PC-9 (cell line): ENCODE measurements at regions not wholly inside any gene's neighbourhood (a gene's known extent, or its start where the extent isn't known, plus 50 kb on each side); places are given as distances from the start of the nearest gene placed in this dataset.

ENCODE experiments used
- BruUV-seq: library from RNA; stranded (reverse); fragments of 400-500 nt; replicated peaks from 2 replicates; lab custom pipeline; 2021; lab: Mats Ljungman, UMichigan
- CTCF ChIA-PET: fragments of 300-600 bp; sonication (Branson Sonifier 250); formaldehyde crosslinking; loops from one replicate; lab custom pipeline; 2022; ENCODE audit warnings: antibody characterized with exemption; lab: Charles Lee
- POLR2A ChIA-PET: fragments of 300-600 bp; sonication (Branson Sonifier 250); formaldehyde crosslinking; loops from one replicate; lab custom pipeline; 2022; ENCODE audit warnings: antibody characterized with exemption; ENCODE audit not compliant: unreplicated experiment; lab: Charles Lee
- DNase-seq, 2 experiments: peaks; one replicate each; pipeline versions ENCODE4 v3.0.0 to v3.0.0-alpha.2; 2015 to 2022; ENCODE audit warnings: mixed read lengths in 1 of 2
- H2AFZ ChIP-seq: fragments of 200-600 bp; sonication (generic); 2 replicates; pipeline ENCODE4 v1.8.1; 2017; ENCODE audit warnings: antibody characterized with exemption
- H3F3A ChIP-seq: fragments of 200-600 bp; sonication (generic); 2 replicates; pipeline ENCODE4 v1.8.1; 2017; ENCODE audit warnings: antibody characterized with exemption, mild to moderate bottlenecking, low read depth; ENCODE audit not compliant: insufficient read depth
- H3K27ac ChIP-seq: fragments of 200-600 bp; sonication (generic); 2 replicates; pipeline ENCODE4 v1.6.1; 2016; ENCODE audit warnings: mixed run types
- H3K27me3 ChIP-seq: fragments of 200-600 bp; sonication (generic); 2 replicates; pipeline ENCODE4 v1.6.1; 2016; ENCODE audit warnings: low read depth, mixed run types; ENCODE audit not compliant: insufficient read depth
- H3K36me3 ChIP-seq: fragments of 200-600 bp; sonication (generic); 2 replicates; pipeline ENCODE4 v1.6.1; 2016; ENCODE audit warnings: low read depth, mixed run types
- H3K4me1 ChIP-seq: fragments of 200-600 bp; sonication (generic); replicated peaks from 2 replicates; pipeline ENCODE4 v1.6.1; 2016; ENCODE audit warnings: mixed run types; ENCODE audit not compliant: insufficient read depth
- H3K4me2 ChIP-seq: fragments of 200-600 bp; sonication (generic); 2 replicates; pipeline ENCODE4 v1.6.1; 2017; ENCODE audit warnings: mixed run types
- H3K4me3 ChIP-seq: fragments of 200-600 bp; sonication (generic); 2 replicates; pipeline ENCODE4 v1.6.1; 2016; ENCODE audit warnings: mixed run types
- H3K79me2 ChIP-seq: fragments of 200-600 bp; sonication (generic); 2 replicates; pipeline ENCODE4 v1.6.1; 2017; ENCODE audit warnings: low read depth, mixed run types
- H3K9me2 ChIP-seq: fragments of 200-600 bp; sonication (generic); 2 replicates; pipeline ENCODE4 v1.8.1; 2017; ENCODE audit warnings: mild to moderate bottlenecking; ENCODE audit not compliant: insufficient read depth
- H3K9me3 ChIP-seq: fragments of 200-600 bp; sonication (generic); 2 replicates; pipeline ENCODE4 v1.8.1; 2016; ENCODE audit warnings: low read depth; ENCODE audit not compliant: insufficient read depth
- H4K20me1 ChIP-seq: fragments of 200-600 bp; sonication (generic); 2 replicates; pipeline ENCODE4 v1.8.1; 2017; ENCODE audit not compliant: insufficient read depth
- CTCF ChIP-seq: fragments of 200-600 bp; sonication (generic); conservative IDR thresholded peaks from 2 replicates; pipeline ENCODE4 v1.6.1; 2017; ENCODE audit warnings: mixed run types, antibody characterized with exemption, mild to moderate bottlenecking, moderate library complexity
- EZH2 ChIP-seq: fragments of 200-600 bp; sonication (generic); IDR thresholded peaks from 2 replicates; pipeline ENCODE4 v1.8.0; 2017; ENCODE audit warnings: antibody characterized with exemption, low read depth
- intact Hi-C: fragments of 100-400 bp; cut with micrococcal nuclease; formaldehyde crosslinking; loops from one replicate; pipeline ENCODE4 v1.10.0; 2022; ENCODE audit not compliant: unreplicated experiment

- no peak overlapping the region for H3K27ac ChIP-seq
Observed at GRCh38 chrX:109187473-109188168, 294.3 kb downstream of the GUCY2F start.

GRCh38 chrX:109186939-109187338 is 294.9 kb downstream of the GUCY2F start:
- Histone ChIP-seq H3K9me3 (no peaks in the 10 kb centered on the region), H3K4me2 (no peak overlapping the region), H3F3A (no peaks in the 10 kb centered on the region), H3K36me3 (no peaks in the 10 kb centered on the region), H3K4me1 (no peaks in the 10 kb centered on the region), H2AFZ (no peak overlapping the region), H4K20me1 (no peaks in the 10 kb centered on the region), H3K79me2 (no peaks in the 10 kb centered on the region), H3K9me2 (no peaks in the 10 kb centered on the region), H3K27me3 (no peaks in the 10 kb centered on the region), H3K4me3 (no peak overlapping the region), H3K27ac (no peak overlapping the region)
- TF ChIP-seq EZH2 (no peak), CTCF (no peak)
- ChIA-PET POLR2A (no interaction called here), CTCF (no interaction called here)
- intact Hi-C loops, result no loop called here
- no TSS peak for BruUV-seq
- no peak for DNase-seq

More at GRCh38 chrX:109187473-109188168, 294.3 kb downstream of the GUCY2F start:
- H3K36me3 ChIP-seq, result no peaks in the 10 kb centered on the region
- BruUV-seq, result no TSS peak
- H3K4me3 ChIP-seq, result no peak overlapping the region
- TF ChIP-seq EZH2, result no peak
- no peak for TF ChIP-seq CTCF
- H3K79me2 ChIP-seq, result no peaks in the 10 kb centered on the region
- H3K9me2 ChIP-seq, result no peaks in the 10 kb centered on the region
- H3K4me2 ChIP-seq, result no peak overlapping the region
- ChIA-PET POLR2A (no interaction called here), CTCF (no interaction called here)
- intact Hi-C loops, result no loop called here
- no peaks in the 10 kb centered on the region for H3K9me3 ChIP-seq
- DNase-seq, result no peak
- no peaks in the 10 kb centered on the region for H3F3A ChIP-seq
- no peaks in the 10 kb centered on the region for H3K27me3 ChIP-seq
- H2AFZ ChIP-seq, result no peak overlapping the region
- H3K4me1 ChIP-seq, result no peaks in the 10 kb centered on the region
- no peaks in the 10 kb centered on the region for H4K20me1 ChIP-seq

GRCh38 chrX:109184506-109185139 is 297.3 kb downstream of the GUCY2F start:
- Histone ChIP-seq H2AFZ (no peak overlapping the region), H3K4me3 (no peak overlapping the region), H3F3A (no peaks in the 10 kb centered on the region), H3K9me2 (no peaks in the 10 kb centered on the region), H3K4me2 (no peak overlapping the region), H3K27ac (no peak overlapping the region), H3K79me2 (no peaks in the 10 kb centered on the region), H3K4me1 (no peaks in the 10 kb centered on the region), H3K36me3 (no peaks in the 10 kb centered on the region), H3K27me3 (no peaks in the 10 kb centered on the region), H4K20me1 (no peaks in the 10 kb centered on the region), H3K9me3 (no peaks in the 10 kb centered on the region)
- TF ChIP-seq CTCF (no peak), EZH2 (no peak)
- BruUV-seq, result no TSS peak
- ChIA-PET POLR2A (no interaction called here), CTCF (no interaction called here)
- intact Hi-C loops, result no loop called here
- DNase-seq, result no peak
